Progenitor cell of endocrine pancreas (in vitro differentiated cells): ENCODE measurements at regions not wholly inside any gene's neighbourhood (a gene's known extent, or its start where the extent isn't known, plus 50 kb on each side); places are given as distances from the start of the nearest gene placed in this dataset.

Source experiments
- DNase-seq: peaks from one replicate; pipeline ENCODE4 v3.0.0; 2021; ENCODE audit warnings: low spot score; ENCODE audit not compliant: unreplicated experiment
- H3K27ac Mint-ChIP-seq: 2 replicates; pipeline ENCODE4 v1.8.0; 2021; ENCODE audit warnings: mild to moderate bottlenecking, moderate library complexity, mixed read lengths
- H3K27me3 Mint-ChIP-seq: 2 replicates; pipeline ENCODE4 v1.8.0; 2021; ENCODE audit warnings: mixed read lengths
- H3K36me3 Mint-ChIP-seq: 2 replicates; pipeline ENCODE4 v1.8.0; 2022; ENCODE audit warnings: mixed read lengths; ENCODE audit not compliant: insufficient read depth
- H3K4me1 Mint-ChIP-seq: 2 replicates; pipeline ENCODE4 v1.8.0; 2021; ENCODE audit warnings: low read depth, mixed read lengths
- H3K4me3 Mint-ChIP-seq: 2 replicates; pipeline ENCODE4 v1.8.0; 2021; ENCODE audit warnings: low read depth, mild to moderate bottlenecking, moderate library complexity, mixed read lengths
- H3K9me3 Mint-ChIP-seq: 2 replicates; pipeline ENCODE4 v1.8.0; 2021; ENCODE audit warnings: low read depth, mixed read lengths
- TF ChIP-seq, protein P1 (sequence below): fragments of 200-600 bp; sonication (generic); IDR thresholded peaks from one replicate; pipeline ENCODE4 v1.5.0; 2021; ENCODE audit warnings: antibody characterized with exemption, mild to moderate bottlenecking; ENCODE audit not compliant: unreplicated experiment

- no peaks in the 10 kb centered on the region for H3K4me1 Mint-ChIP-seq
- TF ChIP-seq, protein P1, sequence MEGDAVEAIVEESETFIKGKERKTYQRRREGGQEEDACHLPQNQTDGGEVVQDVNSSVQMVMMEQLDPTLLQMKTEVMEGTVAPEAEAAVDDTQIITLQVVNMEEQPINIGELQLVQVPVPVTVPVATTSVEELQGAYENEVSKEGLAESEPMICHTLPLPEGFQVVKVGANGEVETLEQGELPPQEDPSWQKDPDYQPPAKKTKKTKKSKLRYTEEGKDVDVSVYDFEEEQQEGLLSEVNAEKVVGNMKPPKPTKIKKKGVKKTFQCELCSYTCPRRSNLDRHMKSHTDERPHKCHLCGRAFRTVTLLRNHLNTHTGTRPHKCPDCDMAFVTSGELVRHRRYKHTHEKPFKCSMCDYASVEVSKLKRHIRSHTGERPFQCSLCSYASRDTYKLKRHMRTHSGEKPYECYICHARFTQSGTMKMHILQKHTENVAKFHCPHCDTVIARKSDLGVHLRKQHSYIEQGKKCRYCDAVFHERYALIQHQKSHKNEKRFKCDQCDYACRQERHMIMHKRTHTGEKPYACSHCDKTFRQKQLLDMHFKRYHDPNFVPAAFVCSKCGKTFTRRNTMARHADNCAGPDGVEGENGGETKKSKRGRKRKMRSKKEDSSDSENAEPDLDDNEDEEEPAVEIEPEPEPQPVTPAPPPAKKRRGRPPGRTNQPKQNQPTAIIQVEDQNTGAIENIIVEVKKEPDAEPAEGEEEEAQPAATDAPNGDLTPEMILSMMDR, result no peak
- peaks cover 4% of the 10 kb centered on the region for H3K36me3 Mint-ChIP-seq
- DNase-seq, result no peak
- H3K4me3 Mint-ChIP-seq, result no peak overlapping the region
- peaks cover 37% of the 10 kb centered on the region for H3K9me3 Mint-ChIP-seq
- H3K27ac Mint-ChIP-seq, result no peak overlapping the region
- no peaks in the 10 kb centered on the region for H3K27me3 Mint-ChIP-seq
These were observed 558.1 kb downstream of the TBC1D22A start for GRCh38 chr22:47320560-47320959.

DNA sequence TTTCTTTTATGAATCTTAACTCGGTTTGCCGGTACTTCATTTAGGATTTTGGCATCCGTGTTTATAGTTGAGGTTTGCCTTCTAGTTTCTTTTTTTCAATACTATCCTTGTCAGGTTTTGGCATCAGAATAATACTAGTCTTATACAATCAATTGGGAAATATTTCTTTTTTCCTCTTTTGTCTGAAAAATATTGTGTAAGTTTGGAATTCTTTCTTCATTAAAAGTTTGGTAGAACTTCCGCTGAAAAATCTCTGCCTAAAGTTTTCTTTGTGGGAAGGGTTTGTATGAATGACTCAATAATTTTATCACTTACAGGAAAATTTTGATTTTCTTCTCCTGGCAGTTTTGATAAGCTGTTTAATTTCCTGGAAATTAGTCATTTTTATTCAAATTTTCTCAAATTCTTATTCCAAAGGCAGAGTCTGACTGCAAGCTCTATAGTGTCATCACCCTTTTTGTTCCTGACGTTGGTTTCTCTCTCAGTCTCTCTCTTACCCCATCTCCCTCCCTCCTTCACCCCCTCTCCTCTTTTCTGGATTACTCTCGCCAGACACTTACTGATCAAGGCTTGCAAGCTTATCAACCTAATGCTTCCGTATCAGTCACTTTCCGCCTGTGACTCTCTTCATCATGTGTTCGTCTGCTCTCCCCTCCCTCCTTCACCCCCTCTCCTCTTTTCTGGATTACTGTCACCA, 555.7 kb downstream of the TBC1D22A start:
- Mint-ChIP-seq H3K27ac (no peak overlapping the region), H3K36me3 (peaks cover 4% of the 10 kb centered on the region), H3K27me3 (no peaks in the 10 kb centered on the region), H3K9me3 (peaks cover 46% of the 10 kb centered on the region), H3K4me1 (no peaks in the 10 kb centered on the region), H3K4me3 (no peak overlapping the region)
- no peak for DNase-seq
- TF ChIP-seq, protein P1, result no peak

DNA sequence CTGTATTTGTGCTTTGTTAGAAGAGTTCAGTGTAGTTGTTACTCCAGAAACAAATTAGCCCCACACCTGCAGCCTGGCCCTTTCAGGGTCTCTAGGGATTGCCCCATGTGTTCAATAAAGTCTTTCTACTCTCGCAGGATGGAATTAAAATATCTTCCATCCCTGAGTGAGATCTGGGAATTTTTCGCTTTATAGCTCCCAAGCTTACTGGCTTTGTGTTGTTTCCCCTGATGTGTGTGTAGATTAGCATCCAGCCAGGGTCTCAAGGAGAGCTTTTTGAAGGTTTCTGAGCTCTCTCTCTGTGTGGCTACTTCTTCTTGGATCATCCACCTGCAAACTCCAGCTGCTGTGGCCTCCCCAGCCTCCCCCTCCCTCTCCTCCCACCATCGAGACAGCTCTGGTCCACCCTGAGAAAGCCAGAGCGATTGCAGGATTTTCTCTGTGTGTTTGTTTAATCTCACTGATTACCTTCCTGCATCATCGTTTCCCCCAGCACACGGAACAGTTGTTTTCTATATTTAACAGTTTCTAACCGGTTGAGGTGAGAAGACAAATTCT, 553.5 kb downstream of the TBC1D22A start:
- Mint-ChIP-seq H3K9me3 (peaks cover 57% of the 10 kb centered on the region), H3K4me3 (no peak overlapping the region), H3K4me1 (no peaks in the 10 kb centered on the region), H3K27ac (no peak overlapping the region), H3K36me3 (peaks cover 4% of the 10 kb centered on the region), H3K27me3 (no peaks in the 10 kb centered on the region)
- TF ChIP-seq, protein P1, result no peak
- DNase-seq, result no peak

DNA sequence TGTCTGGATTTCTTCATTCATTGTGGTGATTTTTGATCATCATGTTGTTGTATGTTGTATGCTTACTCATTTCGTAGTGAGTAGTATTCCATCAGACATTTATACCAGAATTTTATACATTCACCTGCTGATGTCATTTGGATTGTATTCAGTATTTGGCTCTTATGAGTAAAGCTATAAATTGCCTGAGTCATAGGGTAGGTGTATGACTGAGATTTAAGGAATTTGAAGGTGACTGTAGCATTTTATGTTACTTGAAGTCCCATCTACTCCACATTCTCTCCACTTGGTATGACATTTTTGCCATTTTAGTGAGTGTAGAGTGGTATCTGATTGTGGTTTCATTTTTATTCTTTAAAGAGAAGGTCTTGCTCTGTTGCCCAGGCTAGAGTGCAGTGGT, 548.2 kb downstream of the TBC1D22A start:
- Mint-ChIP-seq H3K27me3 (no peaks in the 10 kb centered on the region), H3K27ac (no peak overlapping the region), H3K4me1 (no peaks in the 10 kb centered on the region), H3K36me3 (peaks cover 3% of the 10 kb centered on the region), H3K9me3 (peaks cover 67% of the 10 kb centered on the region), H3K4me3 (no peak overlapping the region)
- no peak for DNase-seq
- TF ChIP-seq, protein P1, result no peak

- peaks cover 63% of the 10 kb centered on the region for H3K9me3 Mint-ChIP-seq
- peaks cover 2% of the 10 kb centered on the region for H3K36me3 Mint-ChIP-seq
- no peaks in the 10 kb centered on the region for H3K4me1 Mint-ChIP-seq
- no peak overlapping the region for H3K27ac Mint-ChIP-seq
- TF ChIP-seq, protein P1, result no peak
- no peaks in the 10 kb centered on the region for H3K27me3 Mint-ChIP-seq
- no peak for DNase-seq
- no peak overlapping the region for H3K4me3 Mint-ChIP-seq
These were observed 547.5 kb downstream of the TBC1D22A start for GRCh38 chr22:47309946-47310345.
